GM19351 (cell line): ENCODE measurements at regions not wholly inside any gene's neighbourhood (a gene's known extent, or its start where the extent isn't known, plus 50 kb on each side); places are given as distances from the start of the nearest gene placed in this dataset.

ENCODE experiments used
- ATAC-seq: cut with Tn5 transposase; IDR thresholded peaks from one replicate; pipeline ENCODE4 v1.9.1; 2021; ENCODE audit warnings: mild to moderate bottlenecking, moderate library complexity; ENCODE audit not compliant: unreplicated experiment

DNA sequence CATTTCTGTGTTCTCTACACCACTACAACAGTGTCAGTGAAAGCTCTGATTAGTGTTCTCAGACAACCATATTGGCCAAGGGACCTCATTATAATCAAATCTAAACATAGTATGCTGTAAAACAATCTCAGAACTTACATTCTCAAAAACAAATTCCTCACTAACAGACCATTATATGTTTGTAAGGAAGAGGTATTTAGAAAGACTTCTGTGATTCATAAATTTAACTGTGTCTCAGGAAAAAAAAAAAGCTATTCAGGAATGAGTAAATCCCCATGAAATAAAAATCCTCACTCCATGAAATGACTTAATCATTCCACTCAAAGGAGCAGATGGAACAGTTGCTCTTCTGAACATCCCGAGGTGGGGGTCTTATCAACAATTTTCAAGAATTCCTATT lies 413.0 kb downstream of the CDH2 start:
- ATAC-seq = no peak

DNA sequence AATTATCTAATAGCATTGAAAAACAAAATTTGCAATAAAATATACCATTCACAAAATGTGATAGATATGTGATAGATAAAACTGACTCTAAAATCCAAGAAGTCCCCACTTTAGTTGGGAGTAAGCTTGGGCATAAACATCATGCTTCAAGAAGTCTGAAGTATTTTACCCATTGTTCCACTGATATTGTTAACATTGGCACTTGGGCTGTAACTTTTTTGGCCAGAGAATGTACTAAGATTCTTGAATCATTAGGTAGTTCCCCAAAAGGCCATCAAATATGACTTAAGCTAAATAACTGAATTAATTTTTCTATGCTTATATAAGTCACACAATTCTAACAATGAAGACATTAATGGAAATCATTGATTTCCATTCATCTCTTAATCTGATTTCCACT lies 413.6 kb downstream of the CDH2 start:
- ATAC-seq = no peak

DNA sequence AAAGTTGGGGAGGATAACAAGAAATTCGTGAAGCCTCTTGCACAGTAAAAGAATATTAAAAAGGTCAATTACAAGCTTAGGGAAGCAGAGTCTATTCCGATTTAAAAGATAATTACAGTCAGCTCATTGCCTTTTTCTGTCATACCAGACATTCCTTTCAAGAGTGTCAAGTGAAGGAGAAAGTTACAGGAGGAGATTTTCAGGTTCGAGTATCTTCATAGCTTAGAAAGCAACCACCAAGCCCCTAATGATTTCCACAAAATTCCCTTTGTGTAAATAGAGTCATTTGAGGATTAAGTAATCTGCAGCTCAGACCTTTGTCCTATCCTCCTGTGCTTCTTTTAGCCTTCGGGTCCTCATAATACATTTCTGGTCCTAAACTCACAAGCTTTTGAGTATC lies 414.9 kb downstream of the CDH2 start:
- ATAC-seq = no peak

DNA sequence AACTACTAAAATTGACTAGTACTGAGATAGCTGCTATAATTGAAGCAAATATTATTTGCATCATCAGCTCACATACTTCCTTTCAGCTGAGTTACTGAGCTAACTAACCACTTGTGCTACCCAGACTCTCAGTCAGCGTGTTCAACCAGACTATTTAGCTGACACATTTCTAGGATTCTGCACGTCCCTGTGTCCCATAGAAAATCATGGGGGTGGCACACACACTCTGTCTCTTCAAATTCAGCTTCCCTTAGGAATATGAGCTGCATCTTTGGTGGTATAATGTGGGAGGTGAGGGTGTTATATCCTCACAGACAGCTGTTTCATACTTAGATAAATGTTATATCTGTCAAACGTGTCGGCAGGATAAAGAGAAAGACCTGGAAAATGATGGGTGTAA lies 424.0 kb downstream of the CDH2 start:
- no peak for ATAC-seq

DNA sequence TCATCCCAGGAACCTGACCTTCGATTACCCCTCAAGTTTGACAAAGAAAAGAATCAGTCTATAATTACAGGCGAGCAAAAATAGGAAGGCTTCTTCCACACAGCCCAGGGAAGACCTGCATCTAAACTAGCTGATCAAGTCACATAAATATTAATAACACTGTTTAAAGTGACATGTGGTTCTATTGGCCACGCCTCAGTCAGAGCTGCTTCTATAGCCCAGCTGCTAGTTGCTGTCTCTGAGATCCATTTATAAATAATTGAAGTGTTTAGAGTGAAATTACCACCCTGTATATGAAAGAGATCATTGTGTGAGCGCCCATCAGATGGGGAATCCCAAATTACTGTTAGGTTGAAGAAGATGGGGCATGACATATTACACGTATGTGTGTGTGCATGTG lies 426.0 kb downstream of the CDH2 start:
- no peak for ATAC-seq

DNA sequence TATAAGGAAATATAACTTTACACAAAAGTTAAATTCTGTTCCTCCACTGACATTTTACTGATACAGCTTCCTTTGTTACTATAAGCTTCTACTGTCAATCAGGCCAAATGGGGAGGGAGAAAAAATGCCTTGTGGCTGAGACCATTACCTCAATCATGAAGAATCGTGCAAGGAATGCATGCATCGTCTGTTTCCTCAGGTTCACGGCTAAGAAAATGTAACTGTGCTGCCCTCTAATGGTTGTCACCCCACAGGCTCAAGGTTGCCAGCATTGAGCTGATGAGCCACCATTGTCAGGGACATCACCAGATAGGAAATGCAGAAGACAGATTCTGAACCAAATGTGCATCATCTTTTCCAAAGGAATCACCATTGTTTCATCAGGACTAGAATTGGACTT lies 426.9 kb downstream of the CDH2 start:
- ATAC-seq = no peak

DNA sequence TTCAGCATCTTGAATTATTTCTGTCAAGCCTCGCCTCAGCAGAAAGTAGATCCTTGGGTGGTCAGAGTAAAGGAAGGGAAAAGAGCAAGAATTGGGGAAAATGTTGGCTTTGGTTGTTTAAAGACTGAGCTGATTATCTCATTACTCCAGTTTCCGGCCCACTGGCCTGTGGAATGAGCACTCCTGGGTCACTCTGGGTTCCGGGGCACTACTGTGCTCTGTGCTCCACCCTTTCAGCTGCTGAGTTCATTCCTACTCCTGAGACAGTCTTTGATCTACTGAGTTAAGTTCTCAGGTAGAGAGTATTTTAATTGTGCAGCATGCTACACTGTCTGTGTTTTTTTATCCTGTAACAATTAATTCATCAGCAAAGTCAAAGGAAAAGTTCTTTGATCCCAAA lies 427.7 kb downstream of the CDH2 start:
- ATAC-seq = no peak

DNA sequence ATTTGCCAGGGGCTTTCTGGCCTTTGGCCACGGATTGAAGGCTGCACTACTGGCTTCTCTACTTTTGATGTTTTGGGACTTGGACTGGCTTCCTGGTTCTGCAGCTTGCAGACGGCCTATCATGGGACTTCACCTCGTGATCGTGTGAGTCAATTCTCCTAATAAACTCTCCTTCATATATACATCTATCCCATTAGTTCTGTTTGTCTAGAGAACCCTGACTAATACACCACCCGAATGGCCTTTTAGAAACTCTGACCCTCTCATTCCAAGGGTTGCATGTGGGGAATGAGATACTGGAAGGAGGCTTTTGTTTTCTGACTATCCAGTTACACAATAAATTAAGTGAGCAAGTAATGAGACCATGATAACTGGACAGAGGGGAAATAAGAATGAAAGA lies 430.7 kb downstream of the CDH2 start:
- no peak for ATAC-seq

DNA sequence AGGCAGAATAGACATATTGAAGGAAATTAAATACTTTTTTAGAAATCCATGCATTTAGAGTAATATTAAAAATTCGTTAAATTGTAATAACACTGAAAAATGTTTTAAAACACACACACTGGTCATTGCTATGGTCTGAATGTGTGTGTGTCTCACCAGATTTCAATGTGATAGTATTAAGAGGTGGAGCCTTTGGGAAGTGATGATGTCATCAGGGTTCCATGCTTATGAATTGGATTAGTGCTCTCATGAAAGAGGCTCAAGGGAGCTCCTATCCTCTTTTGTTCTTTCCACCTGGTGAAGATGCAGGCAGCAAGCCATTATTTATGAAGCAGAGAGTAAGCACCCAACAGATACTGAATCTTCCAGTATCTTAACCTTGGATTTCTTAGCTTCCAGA lies 441.8 kb downstream of the CDH2 start:
- ATAC-seq = no peak

DNA sequence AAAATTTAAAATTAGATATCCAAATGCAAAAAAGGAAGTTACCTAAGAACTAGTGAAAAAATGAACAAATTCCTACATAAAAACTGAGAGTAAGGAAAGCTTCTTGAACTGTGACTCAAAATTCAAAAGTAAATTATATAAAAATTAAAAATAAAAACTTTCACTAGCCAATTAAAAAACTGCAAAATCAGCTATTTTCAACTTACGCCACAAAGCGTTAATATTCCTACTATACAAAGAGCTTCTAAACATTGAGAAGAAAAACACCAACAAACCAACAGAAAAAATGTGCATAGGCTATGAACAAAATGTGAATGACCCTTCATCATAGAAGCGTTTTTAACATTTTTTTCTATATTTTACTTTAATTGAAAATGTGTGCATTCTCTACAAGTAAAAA lies 445.7 kb downstream of the CDH2 start:
- ATAC-seq = no peak

DNA sequence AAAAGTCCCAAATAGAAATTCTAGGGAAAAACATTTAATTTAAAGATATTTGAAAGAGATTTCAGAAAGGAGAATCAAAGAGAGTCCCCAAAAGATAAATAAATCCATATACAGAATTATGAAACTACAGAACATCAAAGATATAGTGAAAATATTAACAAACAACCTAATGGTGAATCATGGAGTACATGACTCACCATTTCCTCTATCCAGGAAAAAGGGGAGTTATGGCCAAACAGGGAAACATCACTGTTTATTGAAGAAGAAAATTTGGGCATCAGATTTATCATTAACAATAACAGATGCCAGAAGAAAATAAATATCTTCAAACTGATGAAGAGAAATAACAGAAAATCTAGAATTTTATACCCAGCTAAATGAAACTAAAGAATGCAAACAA lies 448.3 kb downstream of the CDH2 start:
- ATAC-seq = no peak

DNA sequence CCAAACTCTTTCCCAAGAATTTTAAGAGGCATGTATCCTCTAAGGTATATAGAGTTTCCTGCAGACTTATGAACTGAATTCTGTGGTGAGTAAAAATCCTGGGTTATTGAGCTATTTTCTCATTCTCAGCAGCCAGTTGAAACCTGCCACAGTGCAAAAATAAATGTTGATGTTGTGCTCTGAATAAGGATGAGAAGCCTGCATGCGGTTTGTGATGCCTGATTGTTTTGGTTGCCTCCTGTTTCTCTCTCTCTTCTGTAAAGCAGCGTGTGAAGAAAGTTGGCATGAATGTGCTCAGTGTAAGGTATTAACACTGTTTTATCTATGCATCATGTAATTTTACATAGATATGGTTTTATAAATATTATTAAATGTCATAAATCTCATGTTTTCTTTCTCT lies 452.6 kb downstream of the CDH2 start:
- ATAC-seq = no peak

DNA sequence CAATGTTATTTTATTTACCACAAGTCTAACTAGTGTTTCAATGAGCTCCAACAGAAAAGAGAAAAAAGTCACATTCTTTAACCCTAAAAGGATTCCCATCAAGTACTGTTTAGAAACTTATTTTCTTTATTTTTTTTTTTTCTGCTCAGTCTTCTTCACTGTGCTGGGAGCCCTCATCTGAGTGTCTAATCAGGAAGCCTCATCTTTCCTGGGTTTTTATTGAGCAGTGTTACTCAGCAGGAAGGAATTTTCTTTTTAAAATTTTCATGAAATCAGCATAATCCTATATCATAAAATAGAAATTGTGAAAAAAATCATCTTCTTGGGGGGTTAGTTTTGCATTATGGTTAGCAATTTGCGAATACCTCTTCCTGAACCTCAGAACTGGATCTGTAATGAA lies 453.8 kb downstream of the CDH2 start:
- no peak for ATAC-seq

DNA sequence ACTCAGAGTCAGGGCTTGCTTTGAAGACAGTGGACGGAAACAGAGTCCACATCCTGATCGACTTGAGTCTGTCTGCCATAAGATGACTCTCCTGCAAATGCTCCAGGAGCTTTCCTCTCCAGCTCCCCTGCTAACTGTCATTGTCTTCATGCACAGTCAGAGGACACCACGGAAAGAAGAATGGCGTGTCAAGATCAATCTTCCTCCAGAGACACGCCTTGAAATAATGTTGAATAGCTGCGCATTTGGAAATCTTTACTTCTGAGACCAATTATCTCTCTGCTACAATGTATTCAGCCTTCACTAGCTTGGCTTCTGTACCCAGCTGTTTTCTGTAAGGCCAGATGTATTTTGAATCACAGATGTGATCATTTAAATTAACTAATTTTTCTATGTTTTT lies 457.2 kb downstream of the CDH2 start:
- no peak for ATAC-seq

DNA sequence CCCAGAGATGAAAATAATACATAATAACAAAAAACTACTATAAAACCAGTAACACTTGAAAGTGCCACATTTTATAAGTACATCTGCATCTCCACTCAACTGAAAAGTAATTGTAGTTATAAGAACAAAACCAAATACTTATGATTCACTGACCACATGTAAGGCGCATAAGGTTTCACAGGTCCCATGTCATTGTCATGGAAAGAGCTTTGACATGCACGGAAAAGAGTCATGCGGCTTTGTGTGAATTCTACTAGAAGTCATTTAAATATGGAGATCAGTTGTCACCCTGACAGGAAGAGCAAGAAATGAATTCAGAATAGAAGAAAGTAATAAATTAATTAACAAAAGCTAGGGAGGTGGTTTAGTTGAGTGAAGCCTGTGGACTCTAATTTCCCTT lies 459.1 kb downstream of the CDH2 start:
- ATAC-seq = no peak

DNA sequence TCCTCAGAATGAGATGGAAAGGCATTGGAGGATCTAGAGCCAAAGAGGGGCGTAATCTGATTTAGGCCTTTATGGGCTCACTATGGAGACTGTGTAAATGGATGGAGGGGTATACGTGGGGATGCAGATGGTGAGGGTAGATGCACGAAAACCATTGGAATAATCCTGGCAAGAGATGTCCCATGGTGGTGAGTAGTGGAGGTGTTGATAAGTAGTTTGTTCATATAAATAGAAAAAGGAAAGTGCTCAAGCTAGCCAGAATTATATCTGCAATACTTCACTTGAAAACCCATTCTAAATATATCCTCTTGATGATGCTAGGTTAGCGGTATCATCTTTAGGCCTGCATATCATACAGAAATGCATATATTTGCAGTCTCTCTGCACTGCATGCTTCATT lies 459.7 kb downstream of the CDH2 start:
- ATAC-seq = no peak

DNA sequence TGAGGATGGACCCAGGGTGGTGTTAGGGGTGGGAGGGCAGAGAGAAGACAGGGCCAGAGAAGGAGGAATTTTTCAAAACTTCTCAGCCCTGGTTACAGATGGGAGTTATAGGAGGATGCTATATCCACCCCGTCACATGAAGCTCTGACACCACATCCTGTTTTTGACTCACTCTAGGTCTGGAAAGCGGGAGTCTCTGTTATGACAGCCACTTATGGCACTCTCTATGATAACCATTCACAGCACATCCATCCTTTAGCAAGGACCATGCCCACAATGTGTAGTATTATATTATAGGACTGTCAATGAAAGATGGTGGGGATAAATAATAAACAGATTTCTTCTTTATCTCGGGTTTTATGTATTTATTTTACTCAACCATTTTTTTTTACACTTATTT lies 461.2 kb downstream of the CDH2 start:
- no peak for ATAC-seq

DNA sequence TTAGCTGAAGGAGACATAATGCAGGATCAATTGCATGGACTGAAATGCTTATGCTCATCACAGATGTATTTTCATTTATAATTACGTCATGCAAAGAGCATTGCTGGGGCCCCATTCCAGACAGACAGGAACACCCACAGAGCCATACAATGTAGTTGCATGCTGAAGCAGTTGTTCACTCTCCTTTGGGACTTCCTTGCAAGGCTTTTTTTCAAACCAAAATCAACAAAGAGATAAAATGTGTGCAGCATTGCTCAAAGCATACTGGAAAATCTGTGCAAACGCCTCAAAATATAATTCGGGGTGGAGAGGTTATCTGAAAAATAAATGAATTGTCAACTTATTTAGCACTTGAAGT lies 463.2 kb downstream of the CDH2 start:
- no peak for ATAC-seq

DNA sequence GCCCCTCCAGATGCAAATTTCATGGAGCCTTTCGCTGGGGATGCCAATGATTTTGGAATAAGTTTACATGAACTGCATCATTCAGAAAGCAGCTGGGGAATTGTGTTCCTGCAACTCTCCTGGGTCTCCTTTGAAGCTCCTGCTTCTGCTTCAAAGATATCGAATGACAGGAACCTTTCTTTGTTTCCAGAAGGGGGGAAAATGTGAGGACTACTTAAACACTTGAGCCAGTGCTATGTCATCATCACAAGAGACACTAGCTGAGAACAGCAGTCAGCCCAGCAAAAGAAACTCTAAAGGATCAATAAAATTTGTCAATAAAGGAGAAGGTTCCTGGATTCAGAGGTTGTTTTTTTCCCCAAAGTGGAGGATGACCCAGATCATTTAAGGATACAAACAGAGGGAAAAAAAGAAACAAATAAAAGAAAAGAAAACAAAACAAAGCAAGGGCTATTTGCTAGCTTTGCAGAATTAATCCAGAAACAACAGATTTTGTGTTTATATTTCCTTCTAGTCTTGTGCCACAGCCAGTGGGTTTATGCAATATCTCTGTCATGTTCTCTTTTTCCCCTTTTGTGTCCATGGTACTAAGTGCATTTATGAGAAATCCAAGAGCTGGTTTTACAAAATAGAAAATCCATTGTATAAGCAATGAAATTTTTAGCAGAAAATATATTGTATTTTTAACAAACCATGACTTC lies 463.7 kb downstream of the CDH2 start:
- ATAC-seq = no peak

DNA sequence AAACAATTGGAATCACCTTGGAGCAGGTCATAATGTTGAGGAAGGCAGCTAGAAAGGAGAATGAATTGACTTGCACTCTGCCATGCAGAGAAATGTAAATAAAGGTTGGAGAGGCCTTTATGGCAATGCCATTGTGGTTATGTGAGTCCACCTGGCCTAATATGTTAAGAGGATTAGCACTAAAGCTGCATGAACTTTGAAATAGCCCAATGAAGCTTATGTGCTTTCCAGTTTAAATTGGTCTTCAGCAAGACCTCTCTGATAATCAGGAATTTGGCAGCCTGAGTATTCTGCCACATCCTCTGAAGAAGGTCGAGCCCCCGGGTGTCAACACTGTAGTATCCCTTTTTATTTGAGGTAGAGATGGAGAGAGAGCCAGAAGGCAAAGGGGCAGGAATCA lies 464.9 kb downstream of the CDH2 start:
- no peak for ATAC-seq

DNA sequence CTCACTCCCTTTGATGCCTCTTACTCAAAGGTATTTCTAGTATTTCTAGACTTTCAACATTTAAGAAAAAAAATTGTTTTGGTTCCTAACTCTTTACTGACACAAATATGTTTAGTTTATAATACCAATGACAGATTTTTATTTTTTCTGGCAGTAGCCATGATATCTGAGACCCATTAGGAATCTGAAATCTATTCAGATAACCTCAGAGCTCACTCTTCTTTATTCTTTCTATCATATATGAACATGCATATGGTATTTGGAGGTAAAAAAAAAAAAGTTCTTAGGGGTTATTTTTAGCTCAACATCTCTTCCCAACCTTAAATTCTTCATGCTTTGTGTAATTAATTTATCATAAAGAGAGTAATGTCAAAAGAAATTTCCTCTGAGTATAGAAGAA lies 465.5 kb downstream of the CDH2 start:
- ATAC-seq = no peak

DNA sequence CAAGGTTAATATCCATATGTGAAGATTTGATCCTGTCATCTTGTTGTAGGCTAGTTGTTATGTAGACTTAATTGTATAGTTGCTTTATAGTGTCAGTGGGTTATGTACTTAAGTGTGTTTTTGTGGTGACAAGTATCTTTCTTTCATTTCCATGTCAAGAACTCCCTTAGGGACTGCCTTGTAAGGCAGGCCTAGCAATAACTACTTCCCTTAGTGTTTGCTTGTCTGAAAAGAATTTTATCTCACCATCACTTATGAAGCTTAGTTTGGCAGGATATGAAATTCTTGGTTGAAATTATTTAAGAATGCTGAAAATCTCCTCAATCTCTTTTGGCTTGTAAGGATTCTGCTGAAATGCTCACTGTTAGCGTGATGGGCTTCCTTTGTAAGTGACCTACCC lies 467.6 kb downstream of the CDH2 start:
- no peak for ATAC-seq

DNA sequence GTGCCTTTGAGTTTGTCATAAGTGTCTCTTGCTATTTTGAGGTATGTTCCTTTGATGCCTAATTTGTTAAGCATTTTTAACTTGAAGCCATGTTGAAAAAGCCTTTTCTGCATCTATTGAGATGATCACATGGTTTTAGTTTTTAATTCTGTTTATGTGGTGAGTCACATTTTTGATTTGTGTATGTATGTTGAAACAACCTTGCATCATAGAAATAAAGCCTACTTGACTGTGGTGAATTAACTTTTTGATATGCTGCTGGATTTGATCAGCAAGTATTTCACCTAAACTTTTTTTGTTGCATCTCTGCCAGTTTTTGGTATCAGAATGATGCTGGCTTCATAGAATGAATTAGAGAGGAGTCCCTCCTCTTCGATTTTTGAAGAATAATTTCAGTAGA lies 469.7 kb downstream of the CDH2 start:
- ATAC-seq = no peak
